Right kidney (tissue), 1 donor: ENCODE measurements at regions not wholly inside any gene's neighbourhood (a gene's known extent, or its start where the extent isn't known, plus 50 kb on each side); places are given as distances from the start of the nearest gene placed in this dataset.

Experiments
- DNase-seq: peaks from one replicate; pipeline ENCODE4 v3.0.0-alpha.2; 2016

GRCh38 chr16:52647588-52647987 lies 100.6 kb upstream of the TOX3 start:
- DNase-seq: no peak

DNA sequence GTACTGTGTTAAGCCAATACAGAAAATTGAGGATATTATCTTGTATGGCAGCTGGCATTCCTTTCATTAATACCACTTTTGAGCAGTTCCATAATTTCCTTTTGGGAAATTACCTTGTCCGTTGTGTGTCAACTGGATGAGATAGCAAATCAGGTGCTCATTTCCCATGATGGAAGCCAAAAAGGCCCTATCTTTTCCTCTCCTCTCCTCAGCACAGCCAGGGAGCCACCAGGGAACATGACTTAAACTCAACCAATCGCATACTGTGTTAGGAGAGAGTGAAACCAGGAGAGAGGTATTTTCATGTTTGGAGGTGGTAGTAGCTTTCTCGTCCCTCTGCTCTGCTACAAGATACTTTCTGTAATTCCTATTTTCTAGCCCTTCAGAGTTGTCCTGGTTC lies 96.1 kb upstream of the TOX3 start:
- no peak for DNase-seq

- DNase-seq: no peak
Observed at GRCh38 chr16:52634528-52634927, 87.6 kb upstream of the TOX3 start.

DNA sequence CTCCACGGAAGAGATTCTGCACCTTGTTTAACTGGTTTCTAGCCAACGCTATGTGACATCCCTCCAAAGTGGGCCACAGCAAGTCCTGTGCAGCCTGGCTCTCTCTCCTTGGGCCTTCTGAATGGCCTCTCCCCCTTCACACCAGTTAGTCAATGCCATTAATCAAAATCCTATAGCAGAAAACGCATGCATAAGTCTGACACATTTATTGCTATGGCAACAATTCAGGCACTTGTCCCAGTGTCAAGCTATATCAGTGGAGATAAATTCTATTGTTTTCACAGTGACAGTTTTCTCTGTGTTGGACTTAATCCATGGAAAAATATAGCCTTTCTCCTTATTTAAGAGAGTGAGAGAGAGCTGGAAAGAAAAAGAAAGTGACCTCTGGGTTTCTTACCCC lies 87.2 kb upstream of the TOX3 start:
- DNase-seq: no peak

GRCh38 chr16:52633230-52633629 lies 86.3 kb upstream of the TOX3 start:
- DNase-seq: no peak

GRCh38 chr16:52631711-52632110 lies 84.8 kb upstream of the TOX3 start:
- no peak for DNase-seq

DNA sequence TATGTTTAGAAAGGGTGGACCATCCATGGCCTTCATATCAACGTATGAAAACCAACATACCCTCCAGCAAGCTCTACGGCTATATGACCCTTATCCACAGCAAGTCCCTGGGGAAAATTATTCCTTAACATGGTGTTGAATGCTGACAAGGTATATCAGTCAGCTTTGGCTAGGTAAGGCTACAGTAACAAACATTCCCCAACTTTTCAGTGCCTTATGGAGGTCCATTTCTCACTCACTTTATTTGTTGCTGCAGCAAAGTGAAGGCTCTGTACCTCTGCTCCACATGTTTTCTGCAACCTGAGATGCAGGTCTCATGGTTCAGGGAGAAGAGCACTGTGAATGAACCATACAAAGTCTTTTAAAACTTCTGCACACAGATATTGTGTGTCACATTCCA lies 83.8 kb upstream of the TOX3 start:
- no peak for DNase-seq

DNA sequence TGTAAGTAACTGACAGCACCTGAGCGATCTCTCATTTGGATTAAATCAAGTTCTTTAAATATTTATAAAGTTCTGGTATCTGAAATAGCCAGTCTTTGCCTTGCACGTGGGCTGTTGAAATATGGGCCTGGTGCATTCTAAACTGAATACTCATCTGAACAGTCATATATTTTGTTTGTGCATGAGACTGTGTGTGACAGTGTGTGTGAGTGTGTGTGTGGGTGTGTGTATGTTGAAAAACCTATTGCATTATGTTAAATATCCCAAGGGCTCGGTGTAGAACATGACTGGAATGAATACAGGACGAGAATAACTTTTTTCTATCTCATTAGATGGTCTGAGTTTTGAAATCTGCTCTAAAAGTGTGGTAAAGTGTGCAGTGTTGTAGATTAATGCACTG lies 82.4 kb upstream of the TOX3 start:
- DNase-seq: no peak

DNA sequence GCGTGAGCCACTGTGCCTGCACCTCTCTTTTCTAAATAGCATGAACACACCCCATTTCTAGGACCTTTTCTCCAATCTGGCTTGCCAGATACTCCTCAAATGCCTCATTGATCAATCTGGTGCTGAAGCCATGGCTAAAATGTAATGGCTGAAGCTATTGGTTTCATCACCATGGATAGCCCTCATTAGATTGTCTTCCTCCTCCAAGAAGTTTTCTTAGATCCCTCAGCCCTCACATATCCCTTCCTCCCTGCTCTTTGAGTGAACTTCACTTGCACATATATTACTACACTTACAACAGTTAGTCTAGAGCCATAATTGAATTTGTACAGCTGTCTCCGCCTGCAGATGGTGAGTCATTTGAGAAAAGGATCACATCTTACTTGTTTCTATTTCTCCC lies 77.9 kb upstream of the TOX3 start:
- DNase-seq: no peak

- DNase-seq: no peak
Observed at GRCh38 chr16:52621651-52622050, 74.7 kb upstream of the TOX3 start.

GRCh38 chr16:52618753-52619497 lies 72.0 kb upstream of the TOX3 start:
- DNase-seq: no peak

GRCh38 chr16:52617591-52617990 lies 70.6 kb upstream of the TOX3 start:
- no peak for DNase-seq

- no peak for DNase-seq
Observed at GRCh38 chr16:52613508-52613907, 66.6 kb upstream of the TOX3 start.

- DNase-seq: peak; percentile 25
Observed at GRCh38 chr16:52611817-52612673, 65.1 kb upstream of the TOX3 start.

- DNase-seq: no peak
Observed at GRCh38 chr16:52603015-52603414, 56.1 kb upstream of the TOX3 start.

- DNase-seq: no peak
Observed at GRCh38 chr16:52597772-52598483, 51.0 kb upstream of the TOX3 start.

DNA sequence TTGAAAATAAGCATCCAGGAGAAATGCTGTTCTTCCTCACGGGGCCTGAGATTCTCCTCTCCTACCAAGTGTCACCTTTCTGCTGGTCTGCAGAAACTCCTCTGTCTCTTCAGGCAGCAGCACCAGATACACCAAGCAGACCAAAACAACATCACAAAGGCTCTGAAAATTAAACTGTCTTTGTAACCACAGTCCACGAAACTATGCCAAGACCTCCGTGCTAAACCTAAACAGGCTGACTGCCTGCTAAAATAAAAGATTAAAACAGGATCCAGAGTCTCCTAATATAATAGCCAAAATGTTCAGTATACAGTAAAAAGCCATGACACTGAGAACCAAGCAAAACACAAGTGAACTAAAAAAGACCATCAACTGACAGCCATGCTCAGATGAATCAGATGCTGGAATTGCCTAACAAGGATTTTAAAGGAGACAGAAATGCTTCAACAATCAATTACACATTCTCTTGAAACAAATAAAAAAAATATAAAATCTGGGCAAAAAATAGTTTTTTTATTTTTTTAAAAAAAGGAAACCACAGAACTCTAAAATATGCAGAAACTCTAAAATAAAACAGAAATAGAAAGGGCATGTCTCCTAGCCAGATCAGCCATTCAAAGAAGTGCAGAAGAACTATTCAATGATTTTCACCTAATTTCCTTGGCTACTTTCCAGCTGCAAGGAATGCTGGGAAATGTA lies 50.3 kb upstream of the TOX3 start:
- no peak for DNase-seq
